ENCODE measurements at regions not wholly inside any gene's neighbourhood (a gene's known extent, or its start where the extent isn't known, plus 50 kb on each side); places are given as distances from the start of the nearest gene placed in this dataset.
"Not testable (repeated sequence)": the region's sequence is repeated elsewhere in the genome, so short reads cannot be mapped to it uniquely, and the experiment has no call there.

GRCh38 chr7:131071786-131072504 lies 255.7 kb upstream of the MKLN1 start:
- DNase-seq (ENCODE audit: low read depth in 2 of 2, low spot score in 1 of 2): no peak

DNA sequence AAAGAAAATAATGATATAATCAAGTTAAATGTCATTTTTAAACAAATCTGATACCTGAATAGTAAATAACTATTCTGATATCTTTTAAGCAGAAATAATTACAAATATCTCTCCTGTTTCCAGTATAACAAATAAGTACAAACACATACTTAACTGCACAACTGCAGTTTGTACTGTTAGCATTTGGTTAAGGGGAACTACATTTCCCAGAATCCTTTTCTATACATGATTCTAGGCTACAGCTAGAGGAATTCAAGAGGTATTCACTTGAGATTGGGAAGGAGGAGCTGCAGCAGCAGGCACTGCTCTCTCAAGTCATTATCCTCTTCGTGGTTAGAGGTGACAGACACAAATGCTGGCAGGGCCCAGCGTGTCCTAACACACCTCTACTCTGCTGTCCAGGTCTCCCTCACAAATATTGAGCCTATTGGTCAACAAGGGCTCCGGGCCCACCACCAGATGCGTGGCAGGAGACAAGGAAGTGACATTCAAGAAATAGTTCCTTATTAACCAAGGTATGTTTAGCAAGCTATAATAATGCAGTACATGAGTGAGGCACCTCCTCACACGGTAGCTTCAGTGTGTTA lies 255.1 kb upstream of the MKLN1 start:
- no peak for DNase-seq (ENCODE audit: low read depth in 2 of 2, low spot score in 1 of 2)

DNA sequence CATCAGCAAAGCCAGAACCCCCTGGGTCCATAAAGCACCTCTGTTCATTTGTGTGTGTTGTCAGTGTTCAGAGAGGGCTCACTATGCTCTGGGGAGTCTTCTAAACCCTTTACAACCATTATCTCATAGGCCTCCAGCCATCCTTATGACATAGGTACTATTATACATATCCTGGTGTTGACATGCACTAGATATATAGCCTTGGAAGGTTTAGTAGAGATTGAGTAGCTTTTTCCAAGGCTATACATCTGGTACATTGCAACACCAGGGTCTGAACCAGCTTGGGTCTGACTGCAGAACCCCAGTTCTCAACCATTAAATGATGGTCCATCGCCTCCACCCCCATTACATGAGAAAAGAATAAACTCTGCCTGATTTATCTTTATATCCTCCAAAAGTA lies 253.6 kb upstream of the MKLN1 start:
- no peak for DNase-seq (ENCODE audit: low read depth in 2 of 2, low spot score in 1 of 2)

DNA sequence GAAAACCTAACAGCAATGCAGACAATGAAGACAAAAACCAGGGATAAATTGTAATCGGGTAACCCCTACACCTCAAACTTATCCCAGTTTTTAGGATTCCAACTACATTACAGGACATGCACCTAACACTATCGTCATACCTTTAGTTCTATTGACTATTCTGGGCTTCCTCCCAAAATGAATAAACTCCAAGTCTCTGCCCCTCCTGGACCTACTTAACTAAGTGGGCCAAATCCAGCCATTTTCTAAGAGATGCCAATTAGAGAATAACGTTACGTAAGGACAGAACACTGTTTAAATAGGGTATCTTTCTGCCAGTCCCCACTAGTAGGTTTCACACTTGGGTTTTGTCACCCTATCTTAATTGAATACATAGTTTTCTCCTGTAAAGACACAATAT lies 253.1 kb upstream of the MKLN1 start:
- DNase-seq (ENCODE audit: low read depth in 2 of 2, low spot score in 1 of 2): no peak

GRCh38 chr7:131075406-131075805 lies 252.3 kb upstream of the MKLN1 start:
- no peak for DNase-seq (ENCODE audit: low read depth in 2 of 2, low spot score in 1 of 2)

GRCh38 chr7:131076032-131076431 lies 251.6 kb upstream of the MKLN1 start:
- no peak for DNase-seq (ENCODE audit: low read depth in 2 of 2, low spot score in 1 of 2)

- DNase-seq (ENCODE audit: low read depth in 2 of 2, low spot score in 1 of 2): no peak
Observed at GRCh38 chr7:131076711-131077181, 250.9 kb upstream of the MKLN1 start.

GRCh38 chr7:131077735-131078134 lies 249.9 kb upstream of the MKLN1 start:
- DNase-seq (ENCODE audit: low read depth in 2 of 2, low spot score in 1 of 2): no peak

GRCh38 chr7:131080754-131081153 lies 246.9 kb upstream of the MKLN1 start:
- no peak for DNase-seq (ENCODE audit: low read depth in 2 of 2, low spot score in 1 of 2)

GRCh38 chr7:131081308-131081707 lies 246.4 kb upstream of the MKLN1 start:
- no peak for DNase-seq (ENCODE audit: low read depth in 2 of 2, low spot score in 1 of 2)

DNA sequence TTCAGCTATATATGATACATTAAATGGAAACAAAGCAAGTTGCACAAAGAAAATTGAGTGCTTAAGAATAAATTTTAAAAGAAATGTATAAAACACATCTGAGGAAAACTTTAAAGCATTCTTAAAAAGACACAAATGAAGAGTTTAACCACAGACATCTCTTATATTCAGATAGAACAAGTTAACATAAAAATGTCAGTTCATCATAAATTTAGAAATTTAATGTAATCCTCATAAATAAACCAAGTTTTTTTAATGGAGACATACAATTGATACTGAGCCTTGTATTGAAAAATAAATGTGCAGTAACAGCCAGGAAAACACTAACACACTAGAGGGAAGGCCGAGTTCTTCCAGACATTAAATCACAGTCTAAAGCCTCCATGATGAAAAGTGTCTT lies 243.9 kb upstream of the MKLN1 start:
- DNase-seq (ENCODE audit: low read depth in 2 of 2, low spot score in 1 of 2): no peak

GRCh38 chr7:131084336-131084735 lies 243.3 kb upstream of the MKLN1 start:
- not testable (repeated sequence) for DNase-seq (ENCODE audit: low read depth in 2 of 2, low spot score in 1 of 2)

- no peak for DNase-seq (ENCODE audit: low read depth in 2 of 2, low spot score in 1 of 2)
Observed at GRCh38 chr7:131087756-131088658, 239.7 kb upstream of the MKLN1 start.

DNA sequence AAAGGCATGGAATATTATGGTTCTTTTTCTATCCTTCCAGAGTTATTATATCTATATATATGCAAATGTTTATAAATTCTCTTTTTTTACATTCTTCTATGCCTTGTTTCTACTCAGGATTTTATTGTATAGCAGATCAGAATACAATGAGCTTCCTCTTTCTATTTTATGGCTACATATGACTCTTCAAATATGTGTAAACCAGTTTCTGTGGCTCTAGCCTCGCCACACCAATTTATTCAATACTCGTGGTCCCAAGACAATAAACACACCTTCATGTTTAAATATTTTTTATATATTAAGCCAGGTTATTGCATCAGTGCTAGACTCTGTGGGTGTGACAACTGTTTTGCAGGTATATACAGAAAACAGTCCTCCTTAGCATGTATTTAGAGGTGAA lies 237.5 kb upstream of the MKLN1 start:
- DNase-seq (ENCODE audit: low read depth in 2 of 2, low spot score in 1 of 2): no peak

GRCh38 chr7:131090886-131091692 lies 236.6 kb upstream of the MKLN1 start:
- no peak for DNase-seq (ENCODE audit: low read depth in 2 of 2, low spot score in 1 of 2)

GRCh38 chr7:131094685-131095084 lies 233.0 kb upstream of the MKLN1 start:
- DNase-seq (ENCODE audit: low read depth in 2 of 2, low spot score in 1 of 2): no peak

DNA sequence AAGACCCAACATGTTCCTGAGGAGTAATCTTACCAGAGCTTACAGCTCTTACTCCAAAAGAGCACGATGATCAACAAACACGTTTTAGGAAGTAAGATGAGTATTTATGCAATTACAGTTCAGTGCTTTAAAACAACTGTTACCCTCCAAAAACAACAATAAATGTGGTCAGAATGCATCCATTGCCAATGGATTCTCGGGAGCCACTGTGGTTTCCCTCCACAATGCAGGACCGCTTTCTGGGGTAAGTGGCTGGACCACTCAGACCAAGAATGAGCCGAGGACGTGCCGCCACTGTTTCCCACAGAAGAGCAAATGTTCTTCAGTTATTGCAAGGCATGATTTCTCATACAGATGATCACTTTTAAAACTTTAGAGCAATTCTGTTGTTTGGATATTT lies 232.3 kb upstream of the MKLN1 start:
- no peak for DNase-seq (ENCODE audit: low read depth in 2 of 2, low spot score in 1 of 2)

GRCh38 chr7:131096267-131096927 lies 231.3 kb upstream of the MKLN1 start:
- DNase-seq (ENCODE audit: low read depth in 2 of 2, low spot score in 1 of 2): no peak

- no peak for DNase-seq (ENCODE audit: low read depth in 2 of 2, low spot score in 1 of 2)
Observed at GRCh38 chr7:131097662-131098376, 229.9 kb upstream of the MKLN1 start.

GRCh38 chr7:131098527-131098926 lies 229.1 kb upstream of the MKLN1 start:
- no peak for DNase-seq (ENCODE audit: low read depth in 2 of 2, low spot score in 1 of 2)

Measured in stimulated activated CD8-positive, alpha-beta memory T cell treated with anti-CD3 and anti-CD28 coated beads, Interleukin-4, amount 100 ng/mL, for 1 hour (primary cell).